GOT3 (cell line): ENCODE measurements at regions not wholly inside any gene's neighbourhood (a gene's known extent, or its start where the extent isn't known, plus 50 kb on each side); places are given as distances from the start of the nearest gene placed in this dataset.
"Not testable (repeated sequence)": the region's sequence is repeated elsewhere in the genome, so short reads cannot be mapped to it uniquely, and the experiment has no call there.

Experiments used
- DNase-seq: peaks from one replicate; lab custom pipeline; 2025; ENCODE audit warnings: mixed read lengths; lab: John Stamatoyannopoulos, UW

DNA sequence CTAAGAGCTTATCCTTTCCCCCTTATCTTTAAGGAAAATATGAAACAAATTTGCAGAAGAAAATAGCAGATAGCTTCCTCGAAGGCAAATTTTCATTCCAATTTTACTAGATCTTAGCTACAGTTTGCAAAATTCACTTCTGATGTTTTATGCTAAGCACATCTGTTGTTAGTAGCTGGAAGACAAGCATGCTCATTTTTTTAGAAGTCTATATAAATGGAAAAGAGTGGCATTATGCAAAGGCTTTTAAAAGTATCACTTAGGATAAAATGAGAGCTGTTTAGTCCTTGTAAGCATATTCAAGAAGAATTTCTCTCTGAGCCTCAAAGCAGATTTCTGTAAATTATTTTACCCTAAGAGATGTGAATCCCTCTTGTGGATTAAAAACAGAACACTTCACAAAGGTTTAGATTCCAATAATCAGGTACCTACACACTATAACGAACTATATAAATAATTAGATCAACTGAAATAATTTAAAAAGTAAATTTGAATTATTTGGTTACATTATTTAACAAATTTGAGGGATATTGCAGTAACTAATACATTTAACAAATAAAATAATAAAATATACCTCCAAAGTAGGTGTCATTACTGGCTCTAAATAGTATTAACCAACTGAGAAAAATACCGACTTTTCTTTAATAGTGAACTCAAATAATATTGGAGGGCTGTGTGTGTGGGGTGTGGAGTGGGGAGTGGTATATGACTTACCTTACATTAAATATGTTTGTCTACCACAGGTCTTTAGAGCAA, 307.1 kb downstream of the SEMA3D start:
- DNase-seq = no peak

GRCh38 chr7:84877943-84878570, 308.8 kb downstream of the SEMA3D start:
- no peak for DNase-seq

GRCh38 chr7:84876061-84876821, 310.6 kb downstream of the SEMA3D start:
- no peak for DNase-seq

GRCh38 chr7:84865560-84865959, 321.3 kb downstream of the SEMA3D start:
- no peak for DNase-seq

DNA sequence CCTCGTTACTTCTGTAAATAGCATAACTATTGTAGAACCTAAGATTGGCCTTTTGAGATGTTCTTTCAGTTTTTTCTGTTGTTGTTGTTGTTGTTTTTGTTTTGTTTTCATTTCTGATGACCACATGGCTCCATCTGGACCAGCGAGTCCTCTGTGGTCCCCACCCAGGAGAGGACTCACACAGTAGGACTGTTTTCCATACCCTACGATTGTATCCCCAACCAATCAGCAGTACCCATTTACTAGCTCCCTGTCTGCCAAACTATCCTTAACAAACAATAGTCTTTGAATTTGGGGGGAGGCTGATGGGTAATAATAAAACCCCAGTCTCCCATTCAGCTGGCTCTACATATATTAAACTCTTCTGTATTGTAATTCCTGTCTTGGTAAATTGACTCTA, 329.5 kb downstream of the SEMA3D start:
- no peak for DNase-seq

- DNase-seq = no peak
Observed at GRCh38 chr7:84855758-84856157, 331.1 kb downstream of the SEMA3D start.

- not testable (repeated sequence) for DNase-seq
Observed at GRCh38 chr7:84848974-84849372, 337.9 kb downstream of the SEMA3D start.

DNA sequence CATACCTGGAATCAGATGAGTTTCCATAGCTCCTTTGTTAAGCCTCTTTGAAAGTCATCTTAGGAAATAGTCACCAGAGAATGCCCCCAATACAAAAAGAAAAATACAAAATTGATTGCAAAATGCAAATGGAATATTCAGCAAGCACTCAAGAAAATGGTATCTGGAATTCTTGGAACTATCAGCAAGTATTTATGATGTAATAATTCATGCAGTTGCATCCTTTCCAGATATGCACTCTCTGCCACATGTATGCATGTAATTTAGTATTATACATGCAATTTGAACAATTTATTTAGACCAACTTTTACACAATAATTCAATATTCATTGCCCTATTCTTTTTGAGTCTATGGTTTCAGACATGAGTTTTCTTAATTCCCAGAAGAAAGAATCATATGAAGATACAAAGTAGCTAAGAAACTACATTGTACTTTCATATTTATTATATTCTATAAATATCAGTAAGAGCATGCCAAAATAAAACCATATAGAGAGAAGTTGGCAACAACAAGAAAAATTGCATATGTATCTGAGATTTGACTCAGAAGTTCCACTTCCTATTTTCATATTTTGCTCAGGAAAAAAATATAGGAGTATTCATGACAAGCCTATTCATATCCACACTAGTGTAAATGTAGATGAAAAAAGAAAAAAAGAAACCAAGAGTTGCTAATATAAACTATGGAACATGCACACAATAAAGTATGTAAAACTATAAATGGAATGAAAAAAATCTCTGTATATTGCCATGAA, 338.5 kb downstream of the SEMA3D start:
- DNase-seq = no peak

DNA sequence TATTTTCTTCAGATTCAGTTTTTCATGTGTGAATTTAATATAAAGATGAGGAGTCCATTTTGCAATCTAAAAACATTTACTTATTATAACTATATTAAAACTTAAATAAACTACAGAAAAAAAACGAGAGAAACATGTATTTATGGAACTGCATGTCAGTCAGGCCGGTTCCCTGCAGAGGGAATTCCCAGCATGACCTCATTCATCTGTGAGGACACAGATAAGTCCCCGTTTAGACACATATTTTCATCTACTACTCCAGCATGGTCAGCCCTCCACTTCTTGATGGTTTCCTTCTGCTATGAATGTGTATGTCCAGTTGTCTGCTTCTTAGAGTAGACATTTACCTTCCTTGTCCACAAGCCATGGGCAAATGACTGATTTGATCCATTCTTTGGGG, 339.1 kb downstream of the SEMA3D start:
- DNase-seq = no peak

DNA sequence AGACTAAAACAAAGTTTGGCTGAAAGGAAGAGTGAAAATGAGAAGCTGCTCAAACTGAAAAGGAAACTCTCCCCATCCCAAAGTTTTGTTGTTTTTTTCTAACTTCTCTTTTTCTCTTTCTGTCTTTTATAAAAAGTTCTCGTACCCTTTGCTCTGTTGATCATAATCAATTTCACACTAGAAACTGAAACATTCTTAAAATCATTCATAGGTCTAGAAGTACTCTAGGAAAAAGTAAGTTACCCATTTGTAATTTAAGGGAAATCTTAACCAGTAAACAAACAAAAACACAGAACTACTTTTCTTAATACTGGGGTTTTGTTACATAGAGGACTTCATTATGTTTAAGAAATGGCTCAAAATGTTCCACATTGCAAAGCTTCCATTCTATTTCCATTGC, 339.8 kb downstream of the SEMA3D start:
- no peak for DNase-seq

- DNase-seq = no peak
Observed at GRCh38 chr7:84845971-84846370, 340.9 kb downstream of the SEMA3D start.

- DNase-seq = no peak
Observed at GRCh38 chr7:84844771-84845170, 342.1 kb downstream of the SEMA3D start.

GRCh38 chr7:84841809-84842208, 345.0 kb downstream of the SEMA3D start:
- DNase-seq = no peak

DNA sequence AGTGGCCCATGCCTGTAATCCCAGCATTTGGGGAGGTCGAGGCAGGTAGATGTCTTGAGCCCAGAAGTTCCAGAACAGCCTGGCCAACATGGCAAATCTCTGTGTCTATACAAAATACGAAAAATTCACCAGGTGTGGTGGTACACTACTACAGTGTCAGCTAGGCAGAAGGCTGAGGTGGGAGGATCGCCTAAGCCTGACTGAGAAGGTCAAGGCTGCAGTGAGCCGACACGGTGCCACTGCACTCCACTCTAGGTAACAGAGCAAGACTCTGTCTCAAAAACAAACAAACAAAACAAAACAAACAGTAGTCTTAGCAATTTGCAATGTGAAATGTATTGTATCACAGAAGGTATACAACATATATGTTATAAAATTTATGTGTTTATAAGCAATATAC, 348.0 kb downstream of the SEMA3D start:
- DNase-seq = no peak

- no peak for DNase-seq
Observed at GRCh38 chr7:84837405-84837804, 349.5 kb downstream of the SEMA3D start.

- no peak for DNase-seq
Observed at GRCh38 chr7:84829719-84830118, 357.1 kb downstream of the SEMA3D start.

- no peak for DNase-seq
Observed at GRCh38 chr7:84824057-84824651, 362.7 kb downstream of the SEMA3D start.

- no peak for DNase-seq
Observed at GRCh38 chr7:84823530-84823929, 363.3 kb downstream of the SEMA3D start.

DNA sequence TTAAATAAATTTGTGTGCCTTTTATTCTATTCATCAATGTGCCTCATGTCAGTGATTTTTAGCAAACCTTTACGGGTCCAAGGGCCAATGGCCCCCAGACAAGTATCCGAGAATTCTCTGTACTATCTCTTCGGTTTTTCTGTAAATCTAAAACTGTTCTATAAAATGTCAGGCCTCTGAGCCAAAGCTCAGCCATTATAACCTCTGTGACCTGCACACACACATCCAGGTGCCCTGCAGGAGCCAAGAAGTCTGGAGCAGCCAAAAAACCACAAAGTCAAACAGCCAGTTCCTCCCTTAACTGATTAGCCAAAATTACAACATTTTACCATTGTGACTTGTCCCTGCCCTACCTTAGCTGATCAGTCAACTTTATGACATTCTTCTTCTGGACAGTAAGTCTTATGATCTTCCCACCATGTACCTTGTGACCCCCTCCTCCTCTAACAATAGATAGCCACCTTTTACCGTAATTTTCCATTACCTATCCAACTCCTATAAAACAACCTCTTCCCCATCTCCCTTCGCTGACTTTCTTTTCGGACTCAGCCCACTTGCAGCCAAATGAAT, 363.8 kb downstream of the SEMA3D start:
- DNase-seq = no peak

DNA sequence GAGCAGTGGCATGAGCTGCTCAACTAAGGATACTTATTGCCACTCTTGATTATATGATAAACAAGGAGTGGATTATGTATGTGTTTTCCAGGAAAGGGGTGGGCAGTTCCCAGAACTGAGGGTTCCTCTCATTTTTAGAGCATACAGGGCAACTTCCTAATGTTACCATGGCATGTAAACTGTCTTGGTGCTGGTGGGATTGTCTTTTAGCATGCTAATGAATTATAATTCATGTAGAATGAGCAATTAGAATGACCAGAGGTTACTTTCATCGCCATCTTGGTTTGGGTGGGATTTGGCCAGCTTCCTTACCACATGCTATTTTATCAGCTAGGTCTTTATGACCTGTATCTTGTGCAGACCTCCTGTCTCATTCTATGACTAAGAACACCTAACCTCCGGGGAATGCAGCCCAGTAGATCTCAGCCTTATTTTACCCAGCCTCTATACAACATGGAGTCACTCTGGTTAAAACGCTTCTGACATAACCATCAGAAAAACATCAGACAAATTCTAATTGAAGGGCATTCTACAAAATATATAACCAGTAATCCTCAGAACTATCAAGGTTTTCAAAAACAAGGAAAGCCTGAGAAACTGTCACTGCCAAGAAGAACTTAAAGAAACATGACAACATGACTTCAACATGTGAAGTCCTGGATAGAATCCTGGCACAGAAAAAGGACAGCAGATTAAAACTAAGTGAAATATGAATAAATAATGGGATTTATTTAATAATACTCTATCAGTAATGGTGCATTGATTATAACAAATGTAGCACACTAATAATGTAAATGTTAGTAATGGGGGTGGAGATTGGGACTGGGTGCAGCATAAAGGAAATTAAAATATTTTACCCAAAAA, 365.0 kb downstream of the SEMA3D start:
- no peak for DNase-seq

GRCh38 chr7:84820481-84820880, 366.4 kb downstream of the SEMA3D start:
- DNase-seq = no peak
